GM19372 (cell line): ENCODE measurements at regions not wholly inside any gene's neighbourhood (a gene's known extent, or its start where the extent isn't known, plus 50 kb on each side); places are given as distances from the start of the nearest gene placed in this dataset.

Experiments
- ATAC-seq: cut with Tn5 transposase; IDR thresholded peaks from one replicate; pipeline ENCODE4 v1.9.1; 2021; ENCODE audit warnings: mild to moderate bottlenecking, low read depth, moderate library complexity; ENCODE audit not compliant: unreplicated experiment

DNA sequence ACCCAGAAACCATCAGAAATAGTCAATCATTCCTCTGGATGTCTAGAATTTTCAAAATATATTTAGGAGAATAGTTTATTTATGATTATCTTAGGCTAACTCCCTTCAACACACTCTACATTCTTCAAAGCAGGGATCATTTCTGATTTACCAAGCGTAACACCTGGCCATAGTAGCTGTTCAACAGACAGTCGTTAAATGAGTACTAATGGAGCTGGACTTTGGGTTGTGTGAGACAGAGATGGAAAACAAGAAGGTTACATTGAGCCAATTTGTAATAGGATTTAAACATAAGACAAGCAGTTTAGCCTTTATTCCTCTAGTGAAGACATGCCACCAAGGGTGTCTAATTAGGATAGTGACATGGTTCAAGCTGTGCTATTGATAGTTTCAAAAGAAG is 129.2 kb upstream of the ANO3 start:
- ATAC-seq: no peak

GRCh38 chr11:26204101-26204500 is 127.8 kb upstream of the ANO3 start:
- no peak for ATAC-seq

DNA sequence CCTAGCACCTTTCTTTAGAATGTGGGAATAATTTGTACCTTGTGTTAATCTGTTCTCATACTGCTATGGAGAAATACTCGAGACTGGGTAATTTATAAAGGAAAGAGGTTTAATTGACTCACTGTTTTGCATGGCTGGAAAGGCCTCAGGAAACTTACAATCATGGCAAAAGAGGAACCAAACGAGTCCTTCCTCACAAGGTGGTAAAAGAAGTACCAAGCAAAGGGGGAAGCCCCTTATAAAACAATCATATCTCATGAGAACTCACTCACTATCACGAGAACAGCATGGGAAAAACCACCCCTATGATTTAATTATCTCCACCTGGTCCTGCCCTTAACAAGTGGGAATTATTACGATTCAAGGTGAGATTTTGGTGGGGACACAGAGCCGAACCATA is 127.1 kb upstream of the ANO3 start:
- ATAC-seq: no peak

GRCh38 chr11:26219183-26220117 is 112.5 kb upstream of the ANO3 start:
- ATAC-seq: no peak

GRCh38 chr11:26225646-26226045 is 106.3 kb upstream of the ANO3 start:
- ATAC-seq: no peak

GRCh38 chr11:26227301-26227746 is 104.6 kb upstream of the ANO3 start:
- ATAC-seq: peak; percentile 77

- ATAC-seq: no peak
Measured at GRCh38 chr11:26227883-26228502, 103.9 kb upstream of the ANO3 start.

DNA sequence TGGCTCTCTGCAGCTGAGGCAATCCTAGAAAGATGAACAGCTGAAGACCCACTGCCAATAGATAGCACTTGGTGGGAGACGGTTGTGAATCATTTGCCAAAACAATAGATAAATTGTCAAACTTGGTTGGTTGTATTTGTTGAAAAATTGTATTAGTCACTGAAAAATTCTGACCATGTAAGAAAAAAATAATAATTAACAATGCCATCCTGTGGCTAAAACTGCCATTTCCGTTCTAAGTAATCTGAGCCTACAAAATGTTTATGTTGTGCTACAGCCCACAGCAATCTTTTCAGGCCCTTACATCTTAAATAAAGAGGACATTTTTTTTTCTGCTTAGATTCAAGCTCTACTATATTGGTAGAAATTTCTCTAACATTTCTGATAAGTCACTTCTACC is 103.2 kb upstream of the ANO3 start:
- no peak for ATAC-seq

DNA sequence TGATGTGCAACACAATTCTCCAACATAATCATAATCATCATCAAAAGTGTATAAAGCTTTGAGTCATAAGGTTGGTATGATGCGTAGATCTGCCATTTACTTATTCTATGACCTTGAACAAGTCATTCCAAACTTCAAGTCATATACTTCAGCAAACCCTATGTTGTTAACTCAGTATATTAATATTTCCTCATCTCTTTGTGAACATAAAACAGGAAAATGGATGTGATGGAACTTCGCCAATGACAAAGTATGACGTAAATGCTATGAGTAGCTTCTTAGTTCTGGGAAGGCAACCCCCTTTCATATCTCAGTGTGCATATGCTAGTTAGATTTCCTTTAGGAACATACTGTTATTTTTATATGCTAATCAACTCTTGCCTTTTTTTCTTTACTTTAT is 102.7 kb upstream of the ANO3 start:
- no peak for ATAC-seq

GRCh38 chr11:26229981-26230380 is 101.9 kb upstream of the ANO3 start:
- no peak for ATAC-seq

GRCh38 chr11:26231252-26231661 is 100.7 kb upstream of the ANO3 start:
- ATAC-seq: no peak

DNA sequence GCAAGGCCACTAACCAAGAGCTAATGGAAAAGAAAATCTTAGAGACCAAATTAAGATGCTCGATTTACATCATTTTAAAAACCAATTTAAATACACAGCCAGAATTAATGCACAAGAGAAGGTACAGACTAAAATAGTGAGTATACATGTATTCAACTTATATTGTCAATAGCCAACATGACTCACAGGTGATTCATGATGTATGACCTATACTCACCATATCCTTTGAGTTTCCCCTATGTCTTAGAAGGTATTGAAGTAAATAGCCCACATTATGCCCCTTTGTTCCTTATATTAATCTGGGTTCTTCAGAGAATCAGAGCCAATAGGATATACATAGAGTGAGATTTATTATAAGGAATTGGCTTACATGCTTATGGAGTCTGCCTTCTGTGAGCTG is 97.5 kb upstream of the ANO3 start:
- ATAC-seq: no peak

- ATAC-seq: no peak
Measured at GRCh38 chr11:26243426-26243825, 88.5 kb upstream of the ANO3 start.

- ATAC-seq: no peak
Measured at GRCh38 chr11:26244207-26244606, 87.7 kb upstream of the ANO3 start.

- ATAC-seq: no peak
Measured at GRCh38 chr11:26245046-26245445, 86.9 kb upstream of the ANO3 start.

- no peak for ATAC-seq
Measured at GRCh38 chr11:26247340-26247739, 84.6 kb upstream of the ANO3 start.

GRCh38 chr11:26248661-26249060 is 83.3 kb upstream of the ANO3 start:
- ATAC-seq: no peak

DNA sequence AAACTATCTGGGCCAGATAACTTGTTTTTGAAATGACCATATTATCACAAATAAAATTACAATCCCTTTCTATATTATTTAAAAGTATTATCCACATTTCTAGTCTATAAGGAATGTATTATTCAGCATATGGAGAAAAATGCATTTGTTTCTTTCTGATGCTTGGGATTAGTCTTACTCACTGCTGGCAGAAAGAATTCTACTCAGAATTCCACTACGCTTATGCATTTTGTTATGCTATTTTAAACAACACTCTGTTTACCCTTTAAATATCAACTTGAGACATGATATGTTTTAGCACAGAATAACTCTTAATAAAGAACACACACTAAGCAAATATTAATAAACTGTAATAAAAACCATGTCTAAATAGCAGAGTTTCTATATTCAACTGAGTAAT is 77.6 kb upstream of the ANO3 start:
- no peak for ATAC-seq

DNA sequence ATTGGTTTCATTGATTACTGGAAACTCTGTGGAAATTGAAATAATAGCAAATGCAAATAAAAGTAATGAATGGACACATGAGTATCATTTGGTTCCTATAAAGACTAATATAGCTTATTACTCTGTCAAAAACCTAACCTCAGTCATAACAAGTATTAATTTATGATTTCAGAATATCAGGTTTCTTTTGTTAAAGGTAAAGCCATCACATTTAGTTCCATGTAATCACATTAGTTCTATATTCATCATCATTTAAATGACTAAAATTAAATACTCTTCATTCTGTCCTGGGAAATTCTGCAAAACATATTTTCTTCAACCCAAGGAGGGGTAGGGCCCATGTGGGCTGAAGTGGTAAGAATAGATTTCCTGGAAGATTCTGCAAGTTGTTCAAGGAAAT is 68.2 kb upstream of the ANO3 start:
- no peak for ATAC-seq

- no peak for ATAC-seq
Measured at GRCh38 chr11:26264266-26264665, 67.7 kb upstream of the ANO3 start.

GRCh38 chr11:26268980-26269660 is 62.8 kb upstream of the ANO3 start:
- no peak for ATAC-seq
